NCI-H2029 treated with DMSO at 0.1 percent for 48 hours (cell line): ENCODE measurements at regions not wholly inside any gene's neighbourhood (a gene's known extent, or its start where the extent isn't known, plus 50 kb on each side); places are given as distances from the start of the nearest gene placed in this dataset.

Experiments
- DNase-seq: peaks from one replicate; lab custom pipeline; 2025; lab: John Stamatoyannopoulos, UW

GRCh38 chrX:20472620-20473258, 206.0 kb upstream of the RPS6KA3 start:
- DNase-seq: no peak

- no peak for DNase-seq
Measured at GRCh38 chrX:20472148-20472547, 205.4 kb upstream of the RPS6KA3 start.

GRCh38 chrX:20471483-20471882, 204.8 kb upstream of the RPS6KA3 start:
- no peak for DNase-seq

GRCh38 chrX:20463296-20464075, 196.8 kb upstream of the RPS6KA3 start:
- peak; percentile 29 for DNase-seq

GRCh38 chrX:20461576-20461975, 194.9 kb upstream of the RPS6KA3 start:
- DNase-seq: peak; percentile 59

- peak; percentile 53 for DNase-seq
Measured at GRCh38 chrX:20461002-20461401, 194.3 kb upstream of the RPS6KA3 start.

GRCh38 chrX:20459410-20460350, 193.0 kb upstream of the RPS6KA3 start:
- no peak for DNase-seq

- no peak for DNase-seq
Measured at GRCh38 chrX:20456971-20457370, 190.3 kb upstream of the RPS6KA3 start.

GRCh38 chrX:20455001-20455400, 188.3 kb upstream of the RPS6KA3 start:
- DNase-seq: no peak

GRCh38 chrX:20454117-20454516, 187.4 kb upstream of the RPS6KA3 start:
- no peak for DNase-seq

GRCh38 chrX:20452487-20452886, 185.8 kb upstream of the RPS6KA3 start:
- DNase-seq: no peak

- DNase-seq: no peak
Measured at GRCh38 chrX:20451929-20452328, 185.2 kb upstream of the RPS6KA3 start.

GRCh38 chrX:20445109-20445508, 178.4 kb upstream of the RPS6KA3 start:
- DNase-seq: no peak

- peak; percentile 35 for DNase-seq
Measured at GRCh38 chrX:20442597-20442996, 175.9 kb upstream of the RPS6KA3 start.

GRCh38 chrX:20441123-20441522, 174.4 kb upstream of the RPS6KA3 start:
- no peak for DNase-seq

GRCh38 chrX:20438871-20439526, 172.3 kb upstream of the RPS6KA3 start:
- DNase-seq: no peak

- no peak for DNase-seq
Measured at GRCh38 chrX:20437683-20438082, 171.0 kb upstream of the RPS6KA3 start.

GRCh38 chrX:20435913-20436312, 169.2 kb upstream of the RPS6KA3 start:
- no peak for DNase-seq

GRCh38 chrX:20434986-20435385, 168.3 kb upstream of the RPS6KA3 start:
- no peak for DNase-seq

GRCh38 chrX:20433388-20433775, 166.7 kb upstream of the RPS6KA3 start:
- DNase-seq: no peak

- no peak for DNase-seq
Measured at GRCh38 chrX:20432746-20433387, 166.2 kb upstream of the RPS6KA3 start.

GRCh38 chrX:20432048-20432447, 165.3 kb upstream of the RPS6KA3 start:
- DNase-seq: no peak
